Upper lobe of left lung (tissue), 4 donors: ENCODE measurements at regions not wholly inside any gene's neighbourhood (a gene's known extent, or its start where the extent isn't known, plus 50 kb on each side); places are given as distances from the start of the nearest gene placed in this dataset.

Experiments used
- EP300 ChIP-seq, 4 donors: sonication (generic); formaldehyde crosslinking; IDR thresholded peaks; one replicate each; pipeline ENCODE4 v1.5.1; 2017; ENCODE audit warnings: antibody characterized with exemption in 4 of 4, control low read depth in 2 of 4
- POLR2A ChIP-seq, 4 donors: fragments of 450-650 bp; IDR thresholded peaks; one replicate each; pipeline ENCODE4 v1.5.1; 2016 to 2017; ENCODE audit warnings: antibody characterized with exemption in 4 of 4, mild to moderate bottlenecking in 2 of 4

DNA sequence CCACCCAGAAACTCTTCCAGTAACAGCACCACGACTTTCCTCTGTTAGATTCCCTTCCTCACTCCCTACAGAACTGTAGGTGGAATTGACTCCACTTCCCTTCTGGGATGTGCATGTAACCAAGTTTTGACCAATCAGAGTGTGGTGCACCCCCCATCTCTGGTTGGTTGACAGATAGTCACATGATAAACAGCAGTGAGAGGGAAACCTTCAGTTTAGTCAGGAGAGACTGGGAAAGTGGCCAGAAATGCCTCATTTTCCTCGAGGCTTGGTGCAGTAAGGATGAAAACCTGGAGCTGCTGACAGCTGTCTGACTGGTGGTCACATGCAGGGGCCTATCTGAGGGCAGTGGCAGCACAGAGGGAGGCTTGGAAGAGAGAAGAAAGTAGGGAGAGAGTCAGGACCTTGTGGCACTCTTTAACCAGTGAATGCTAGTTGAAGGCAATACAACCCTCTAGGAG is 67.3 kb upstream of the GRK3 start:
- TF ChIP-seq POLR2A (IDR thresholded peaks at IDR 0.05) (no peak), EP300 (IDR thresholded peaks at IDR 0.05) (no peak)
